ENCODE measurements at regions not wholly inside any gene's neighbourhood (a gene's known extent, or its start where the extent isn't known, plus 50 kb on each side); places are given as distances from the start of the nearest gene placed in this dataset.

- DNase-seq = peak; percentile 50 to 51
Measured at GRCh38 chr2:151085181-151085611, 176.5 kb downstream of the RBM43 start.

GRCh38 chr2:151083856-151084795 is 177.5 kb downstream of the RBM43 start:
- no peak for DNase-seq

- no peak for DNase-seq
Measured at GRCh38 chr2:151078889-151079288, 182.8 kb downstream of the RBM43 start.

GRCh38 chr2:151071906-151072305 is 189.8 kb downstream of the RBM43 start:
- no peak for DNase-seq

- no peak for DNase-seq
Measured at GRCh38 chr2:151071382-151071781, 190.3 kb downstream of the RBM43 start.

GRCh38 chr2:151070253-151070652 is 191.4 kb downstream of the RBM43 start:
- DNase-seq = no peak

GRCh38 chr2:151067658-151068369 is 193.8 kb downstream of the RBM43 start:
- no peak for DNase-seq

GRCh38 chr2:151063271-151063670 is 198.4 kb downstream of the RBM43 start:
- peak in 1 of 2 donors; percentile 43 for DNase-seq

- no peak for DNase-seq
Measured at GRCh38 chr2:151060287-151060686, 201.4 kb downstream of the RBM43 start.

GRCh38 chr2:151056870-151057269 is 204.8 kb downstream of the RBM43 start:
- DNase-seq = no peak

- no peak for DNase-seq
Measured at GRCh38 chr2:151053661-151053990, 208.0 kb downstream of the RBM43 start.

GRCh38 chr2:151052850-151053660 is 208.6 kb downstream of the RBM43 start:
- DNase-seq = no peak

GRCh38 chr2:151051574-151052220 is 210.0 kb downstream of the RBM43 start:
- DNase-seq = no peak

GRCh38 chr2:151049746-151050145 is 211.9 kb downstream of the RBM43 start:
- no peak for DNase-seq

GRCh38 chr2:151048331-151049054 is 213.2 kb downstream of the RBM43 start:
- no peak for DNase-seq

GRCh38 chr2:151043484-151043883 is 218.2 kb downstream of the RBM43 start:
- DNase-seq = no peak

GRCh38 chr2:151042964-151043363 is 218.7 kb downstream of the RBM43 start:
- DNase-seq = no peak

- no peak for DNase-seq
Measured at GRCh38 chr2:151040039-151040438, 221.6 kb downstream of the RBM43 start.

- no peak for DNase-seq
Measured at GRCh38 chr2:151038516-151038915, 223.1 kb downstream of the RBM43 start.

- DNase-seq = no peak
Measured at GRCh38 chr2:151037434-151037833, 224.2 kb downstream of the RBM43 start.
